H1 (cell line): ENCODE measurements at regions not wholly inside any gene's neighbourhood (a gene's known extent, or its start where the extent isn't known, plus 50 kb on each side); places are given as distances from the start of the nearest gene placed in this dataset.

ENCODE experiments used
- CTCF ChIA-PET: fragments of 300-600 bp; sonication (Branson Sonifier 250); formaldehyde crosslinking; loops from one replicate; lab custom pipeline; 2021; ENCODE audit not compliant: partially characterized antibody; lab: Charles Lee
- POLR2A ChIA-PET: fragments of 300-600 bp; sonication (Branson Sonifier 250); formaldehyde crosslinking; loops from one replicate; lab custom pipeline; 2021; ENCODE audit warnings: inconsistent platforms; ENCODE audit not compliant: partially characterized antibody; lab: Charles Lee
- DNase-seq, 2 experiments: peaks; one replicate each; pipeline versions ENCODE4 v3.0.0 to v3.0.0-alpha.2; 2010 to 2022; ENCODE audit warnings: low spot score in 2 of 2, low read depth in 1 of 2, mixed read lengths in 1 of 2
- FAIRE-seq: peaks from 2 replicates; lab custom pipeline; 2011; peaks lifted over from hg19 to GRCh38; lab: Jason Lieb, UNC
- H2AFZ ChIP-seq: 2 replicates; pipeline ENCODE4 v1.8.1; 2012; ENCODE audit warnings: low read length, inconsistent platforms
- H2AK5ac ChIP-seq: 2 replicates; pipeline ENCODE4 v1.6.1; 2013; ENCODE audit warnings: low read depth, low read length
- H2BK120ac ChIP-seq: replicated peaks from 2 replicates; pipeline ENCODE3; 2013; ENCODE audit warnings: low read depth, low read length, inconsistent platforms
- H2BK12ac ChIP-seq: 2 replicates; pipeline ENCODE4 v1.6.1; 2013; ENCODE audit warnings: low read depth, low read length
- H2BK15ac ChIP-seq: 2 replicates; pipeline ENCODE4 v1.6.1; 2013; ENCODE audit warnings: low read length
- H2BK20ac ChIP-seq: 2 replicates; pipeline ENCODE4 v1.6.1; 2013; ENCODE audit warnings: low read length
- H2BK5ac ChIP-seq: 2 replicates; pipeline ENCODE4 v1.6.1; 2013; ENCODE audit warnings: low read depth, low read length
- H3K14ac ChIP-seq: 2 replicates; pipeline ENCODE4 v1.6.1; 2013; ENCODE audit warnings: inconsistent platforms; ENCODE audit not compliant: insufficient read length
- H3K18ac ChIP-seq: 2 replicates; pipeline ENCODE4 v1.6.1; 2013; ENCODE audit warnings: low read length; ENCODE audit errors: extremely low read depth
- H3K23ac ChIP-seq: 2 replicates; pipeline ENCODE4 v1.6.1; 2013; ENCODE audit warnings: inconsistent platforms; ENCODE audit not compliant: insufficient read length
- H3K23me2 ChIP-seq: 2 replicates; pipeline ENCODE4 v1.6.1; 2013; ENCODE audit warnings: low read depth, low read length
- H3K27ac ChIP-seq: 2 replicates; pipeline ENCODE4 v1.6.1; 2011; ENCODE audit warnings: low read depth, low read length, inconsistent platforms
- H3K27me3 ChIP-seq, 4 experiments: replicated peaks in 1 of 4; 1 replicate in 1 of 4; 2 replicates in 3 of 4; pipeline versions ENCODE4 v1.6.1 to v1.8.1; 2011 to 2013; ENCODE audit warnings: low read length in 3 of 4, mild to moderate bottlenecking in 3 of 4, inconsistent platforms in 2 of 4, mixed read lengths in 2 of 4, moderate library complexity in 1 of 4; ENCODE audit not compliant: control insufficient read depth in 3 of 4, insufficient read depth in 3 of 4; ENCODE audit errors: extremely low read depth in 1 of 4
- H3K36me3 ChIP-seq, 4 experiments: 2 replicates each; pipeline versions ENCODE4 v1.6.1 to v1.8.1; 2011 to 2013; ENCODE audit warnings: mild to moderate bottlenecking in 4 of 4, low read length in 3 of 4, moderate library complexity in 2 of 4, control low read depth in 1 of 4, inconsistent platforms in 1 of 4; ENCODE audit not compliant: insufficient read depth in 4 of 4, control insufficient read depth in 2 of 4
- H3K4ac ChIP-seq: replicated peaks from 2 replicates; pipeline ENCODE3; 2013; ENCODE audit warnings: low read length, low read depth, mixed read lengths, inconsistent platforms; ENCODE audit not compliant: insufficient read length
- H3K4me1 ChIP-seq, 4 experiments: replicated peaks in 1 of 4; 1 replicate in 1 of 4; 2 replicates in 3 of 4; pipeline versions ENCODE4 v1.6.1 to v1.8.1; 2011 to 2013; ENCODE audit warnings: low read length in 3 of 4, inconsistent platforms in 2 of 4, mixed read lengths in 1 of 4; ENCODE audit not compliant: insufficient read depth in 4 of 4, control insufficient read depth in 3 of 4
- H3K4me2 ChIP-seq, 2 experiments: 2 replicates each; pipeline versions ENCODE4 v1.6.1 to v1.8.1; 2011 to 2013; ENCODE audit warnings: low read depth in 2 of 2, low read length in 2 of 2, control low read depth in 1 of 2, inconsistent platforms in 1 of 2, mild to moderate bottlenecking in 1 of 2; ENCODE audit not compliant: insufficient read depth in 1 of 2
- H3K4me3 ChIP-seq, 4 experiments: fragments of 200-600, 300-600 bp in 1 of 4; sonication (generic), shearing (Covaris generic), sonication (Bioruptor Twin) in 1 of 4; 2 replicates each; pipeline versions ENCODE4 v1.5.1 to v1.8.1; 2011 to 2016; ENCODE audit warnings: low read length in 4 of 4, low read depth in 3 of 4, control low read depth in 2 of 4, inconsistent platforms in 2 of 4, mild to moderate bottlenecking in 2 of 4, mixed read lengths in 1 of 4, moderate library complexity in 1 of 4; ENCODE audit not compliant: insufficient read depth in 2 of 4; ENCODE audit errors: extremely low read depth in 1 of 4
- H3K56ac ChIP-seq: replicated peaks from 2 replicates; pipeline ENCODE3; 2013; ENCODE audit warnings: low read depth, mild to moderate bottlenecking, mixed read lengths, low read length, inconsistent platforms; ENCODE audit not compliant: insufficient read length
- H3K79me1 ChIP-seq: 2 replicates; pipeline ENCODE4 v1.6.1; 2013; ENCODE audit warnings: low read depth, low read length, control low read depth
- H3K79me2 ChIP-seq, 2 experiments: 2 replicates each; pipeline versions ENCODE4 v1.6.1 to v1.8.1; 2012 to 2013; ENCODE audit warnings: low read length in 2 of 2, mild to moderate bottlenecking in 2 of 2, inconsistent platforms in 1 of 2; ENCODE audit not compliant: insufficient read depth in 2 of 2, control insufficient read depth in 1 of 2
- H3K9ac ChIP-seq, 4 experiments: replicated peaks in 1 of 4; 1 replicate in 1 of 4; 2 replicates in 3 of 4; pipeline versions ENCODE4 v1.6.1 to v1.8.1; 2011 to 2013; ENCODE audit warnings: low read depth in 3 of 4, low read length in 3 of 4, control low read depth in 2 of 4, mild to moderate bottlenecking in 2 of 4, moderate library complexity in 2 of 4, inconsistent platforms in 1 of 4; ENCODE audit errors: extremely low read depth in 1 of 4
- H3K9me3 ChIP-seq, 2 experiments: 2 replicates each; pipeline versions ENCODE4 v1.6.1 to v1.8.1; 2012 to 2013; ENCODE audit warnings: mild to moderate bottlenecking in 2 of 2, moderate library complexity in 2 of 2, control low read depth in 1 of 2, inconsistent platforms in 1 of 2, low read depth in 1 of 2, low read length in 1 of 2, mixed read lengths in 1 of 2; ENCODE audit not compliant: insufficient read depth in 2 of 2
- H4K20me1 ChIP-seq, 2 experiments: replicated peaks in 1 of 2; 2 replicates each; pipeline versions ENCODE3 to v1.8.1; 2011 to 2013; ENCODE audit warnings: inconsistent platforms in 2 of 2, low read length in 2 of 2, mild to moderate bottlenecking in 1 of 2; ENCODE audit not compliant: insufficient read depth in 2 of 2, control insufficient read depth in 1 of 2
- H4K5ac ChIP-seq: 2 replicates; pipeline ENCODE4 v1.6.1; 2013; ENCODE audit warnings: low read length, low read depth, mixed read lengths, inconsistent platforms; ENCODE audit not compliant: insufficient read length
- H4K8ac ChIP-seq: 2 replicates; pipeline ENCODE4 v1.8.0; 2013; ENCODE audit warnings: mild to moderate bottlenecking, moderate library complexity, low read length, inconsistent platforms; ENCODE audit not compliant: insufficient read depth; ENCODE audit errors: extremely low read depth
- H4K91ac ChIP-seq: replicated peaks from 2 replicates; pipeline ENCODE3; 2013; ENCODE audit warnings: low read length, mixed read lengths, inconsistent platforms; ENCODE audit not compliant: insufficient read length
- BRCA1 ChIP-seq: IDR thresholded peaks from 2 replicates; pipeline ENCODE4 v1.6.1; 2012; ENCODE audit warnings: low read depth, low read length, improper control_type of control experiment
- CTBP2 ChIP-seq: IDR thresholded peaks from 2 replicates; pipeline ENCODE4 v1.7.0; 2011; ENCODE audit warnings: borderline replicate concordance, mild to moderate bottlenecking, moderate library complexity, mixed read lengths, low read length; ENCODE audit not compliant: insufficient read depth, insufficient read length
- KDM1A ChIP-seq: fragments of 200-600, 300-600 bp; sonication (generic); IDR thresholded peaks from 2 replicates; pipeline ENCODE4 v1.7.1; 2016; ENCODE audit warnings: mild to moderate bottlenecking, low read length, borderline replicate concordance
- NRF1 ChIP-seq: IDR thresholded peaks from 2 replicates; pipeline ENCODE4 v1.6.1; 2011; ENCODE audit warnings: mild to moderate bottlenecking, low read depth, low read length, improper control_type of control experiment
- RAD21 ChIP-seq, 2 experiments: IDR thresholded peaks in 1 of 2; conservative IDR thresholded peaks in 1 of 2; 2 replicates each; pipeline ENCODE4 v1.6.1; 2011; ENCODE audit warnings: low read depth in 2 of 2, low read length in 2 of 2, improper control_type of control experiment in 1 of 2, inconsistent platforms in 1 of 2, mild to moderate bottlenecking in 1 of 2, moderate library complexity in 1 of 2
- TAF1 ChIP-seq: IDR thresholded peaks from 2 replicates; pipeline ENCODE4 v1.6.1; 2011; ENCODE audit warnings: mild to moderate bottlenecking, low read depth, low read length
- TEAD4 ChIP-seq: IDR thresholded peaks from 2 replicates; pipeline ENCODE4 v1.6.1; 2012; ENCODE audit warnings: low read depth, low read length, inconsistent platforms, mixed read lengths
- ZNF274 ChIP-seq: IDR thresholded peaks from 2 replicates; pipeline ENCODE4 v1.7.0; 2012; ENCODE audit warnings: low read length, borderline replicate concordance; ENCODE audit errors: extremely low read depth
- WGBS, 2 experiments: shearing (Covaris generic) in 1 of 2; methylation state at CpG; one replicate each; pipeline versions ENCODE4 v1.1.6 to v1.1.7; 2013 to 2015; ENCODE audit warnings: low lambda C conversion rate in 2 of 2, mixed read lengths in 2 of 2, inconsistent platforms in 1 of 2, low coverage in 1 of 2, missing lambda C conversion rate in 1 of 2; ENCODE audit not compliant: insufficient replicate concordance in 2 of 2, insufficient coverage in 1 of 2, insufficient read length in 1 of 2; ENCODE audit errors: extremely low coverage in 1 of 2, missing lambda C conversion rate in 1 of 2; 5-methylcytosine and 5-hydroxymethylcytosine counted together

GRCh38 chrY:20990123-20990522 lies 234.2 kb downstream of the RPS4Y2 start:
- H3K9ac ChIP-seq: no peak overlapping the region
- H3K79me1 ChIP-seq: no peaks in the 10 kb centered on the region
- H3K56ac ChIP-seq: no peak overlapping the region
- H3K79me2 ChIP-seq: no peaks in the 10 kb centered on the region
- H3K27me3 ChIP-seq: no peaks in the 10 kb centered on the region
- no peak overlapping the region for H4K91ac ChIP-seq
- H4K20me1 ChIP-seq: no peaks in the 10 kb centered on the region
- H3K4me3 ChIP-seq: no peak overlapping the region
- CTCF ChIA-PET: no interaction called here
- H3K4me2 ChIP-seq: no peak overlapping the region
- H4K5ac ChIP-seq: no peak overlapping the region
- no peak for FAIRE-seq
- H2BK20ac ChIP-seq: no peak overlapping the region
- no peak overlapping the region for H2BK120ac ChIP-seq
- H3K23ac ChIP-seq: no peak overlapping the region
- no peak overlapping the region for H3K18ac ChIP-seq
- H2BK5ac ChIP-seq: no peak overlapping the region
- POLR2A ChIA-PET: no interaction called here
- 77% methylated on average over 1 of the region's 1 CpG; no CpG with 5 or more reads in 1 of the 2 experiments for WGBS, 2 experiments
- H3K36me3 ChIP-seq: no peaks in the 10 kb centered on the region
- no peaks in the 10 kb centered on the region for H3K23me2 ChIP-seq
- no peak overlapping the region for H2AFZ ChIP-seq
- H3K14ac ChIP-seq: no peak overlapping the region
- no peaks in the 10 kb centered on the region for H3K4me1 ChIP-seq
- no peak overlapping the region for H2BK12ac ChIP-seq
- peaks cover 22 to 62% of the 10 kb centered on the region in 2 experiments; a peak in 2 of 4 replicates for H3K9me3 ChIP-seq
- no peak for TF ChIP-seq TAF1
- no peak for TF ChIP-seq NRF1
- TF ChIP-seq ZNF274: no peak
- no peak for TF ChIP-seq TEAD4
- no peak for TF ChIP-seq RAD21 (IDR thresholded peaks at IDR 0.05 in 1 of 2, conservative IDR thresholded peaks at IDR 0.05 in 1 of 2; ENCODE audit: low read depth in 2 of 2, low read length in 2 of 2)
- no peak for TF ChIP-seq KDM1A
- TF ChIP-seq CTBP2: no peak
- TF ChIP-seq BRCA1: no peak
- TF ChIP-seq, all 59 proteins: peak for 0
- Histone ChIP-seq H4K8ac (no peak overlapping the region), H2BK15ac (no peak overlapping the region), H2AK5ac (no peak overlapping the region), H3K4ac (no peak overlapping the region), H3K27ac (no peak overlapping the region)
- no peak for DNase-seq
